Fibroblast of lung (primary cell): ENCODE measurements at regions not wholly inside any gene's neighbourhood (a gene's known extent, or its start where the extent isn't known, plus 50 kb on each side); places are given as distances from the start of the nearest gene placed in this dataset.

Source experiments
- CTCF ChIP-seq, 2 donors: IDR thresholded peaks in 1 of 2; conservative IDR thresholded peaks in 1 of 2; 1 replicate in 1 of 2; 2 replicates in 1 of 2; pipeline ENCODE4 v1.5.1; 2011 to 2012; ENCODE audit warnings: low read length in 2 of 2, control low read depth in 1 of 2, inconsistent platforms in 1 of 2, low read depth in 1 of 2, mild to moderate bottlenecking in 1 of 2
- EZH2 ChIP-seq: IDR thresholded peaks from 2 replicates; pipeline ENCODE4 v1.5.1; 2012; ENCODE audit warnings: low read length, control low read depth, mild to moderate bottlenecking; ENCODE audit errors: missing control alignments

GRCh38 chr4:59222221-59222620 lies 1977.9 kb upstream of the ADGRL3 start:
- TF ChIP-seq CTCF (conservative IDR thresholded peaks at IDR 0.05 in 1 of 2, IDR thresholded peaks at IDR 0.05 in 1 of 2; ENCODE audit: low read depth in 1 of 2, low read length in 2 of 2): no peak
- TF ChIP-seq EZH2: no peak
